Tibial nerve (tissue), 4 donors: ENCODE measurements at regions not wholly inside any gene's neighbourhood (a gene's known extent, or its start where the extent isn't known, plus 50 kb on each side); places are given as distances from the start of the nearest gene placed in this dataset.

Source experiments
- EP300 ChIP-seq, 2 donors: sonication (generic); formaldehyde crosslinking; IDR thresholded peaks; one replicate each; pipeline ENCODE4 v1.6.1; 2017; ENCODE audit warnings: antibody characterized with exemption in 2 of 2, mild to moderate bottlenecking in 1 of 2
- TF ChIP-seq, protein P1 (sequence below), 5 experiments: fragments of 200-600 bp in 3 of 5; fragments of 450-650 bp in 2 of 5; sonication (generic) in 3 of 5; IDR thresholded peaks; one replicate each; pipeline ENCODE4 v1.5.1; 2016 to 2019; ENCODE audit warnings: antibody characterized with exemption in 5 of 5, mild to moderate bottlenecking in 3 of 5, moderate library complexity in 2 of 5

DNA sequence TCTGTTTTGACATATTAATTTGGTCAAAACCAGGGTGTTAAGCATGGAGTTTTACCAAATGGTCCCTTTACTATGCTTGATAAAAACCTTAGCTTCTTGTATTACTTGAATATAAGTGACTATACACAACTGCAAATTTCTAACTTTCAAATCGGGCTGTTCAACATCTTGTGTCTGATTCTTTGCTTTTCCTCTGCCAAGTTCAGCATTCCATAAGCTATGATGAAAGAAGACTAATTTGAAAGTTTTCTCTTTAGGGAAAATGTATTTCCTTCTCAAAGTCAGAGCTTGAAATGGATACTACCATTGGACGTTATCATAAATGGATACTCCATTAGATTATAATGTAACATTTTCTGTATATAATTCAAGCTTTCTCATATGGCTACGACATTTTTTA is 792.9 kb downstream of the EFNA5 start:
- TF ChIP-seq, protein P1, sequence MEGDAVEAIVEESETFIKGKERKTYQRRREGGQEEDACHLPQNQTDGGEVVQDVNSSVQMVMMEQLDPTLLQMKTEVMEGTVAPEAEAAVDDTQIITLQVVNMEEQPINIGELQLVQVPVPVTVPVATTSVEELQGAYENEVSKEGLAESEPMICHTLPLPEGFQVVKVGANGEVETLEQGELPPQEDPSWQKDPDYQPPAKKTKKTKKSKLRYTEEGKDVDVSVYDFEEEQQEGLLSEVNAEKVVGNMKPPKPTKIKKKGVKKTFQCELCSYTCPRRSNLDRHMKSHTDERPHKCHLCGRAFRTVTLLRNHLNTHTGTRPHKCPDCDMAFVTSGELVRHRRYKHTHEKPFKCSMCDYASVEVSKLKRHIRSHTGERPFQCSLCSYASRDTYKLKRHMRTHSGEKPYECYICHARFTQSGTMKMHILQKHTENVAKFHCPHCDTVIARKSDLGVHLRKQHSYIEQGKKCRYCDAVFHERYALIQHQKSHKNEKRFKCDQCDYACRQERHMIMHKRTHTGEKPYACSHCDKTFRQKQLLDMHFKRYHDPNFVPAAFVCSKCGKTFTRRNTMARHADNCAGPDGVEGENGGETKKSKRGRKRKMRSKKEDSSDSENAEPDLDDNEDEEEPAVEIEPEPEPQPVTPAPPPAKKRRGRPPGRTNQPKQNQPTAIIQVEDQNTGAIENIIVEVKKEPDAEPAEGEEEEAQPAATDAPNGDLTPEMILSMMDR (IDR thresholded peaks at IDR 0.05): no peak
- TF ChIP-seq EP300 (IDR thresholded peaks at IDR 0.05): no peak
